ENCODE measurements at regions not wholly inside any gene's neighbourhood (a gene's known extent, or its start where the extent isn't known, plus 50 kb on each side); places are given as distances from the start of the nearest gene placed in this dataset.

DNA sequence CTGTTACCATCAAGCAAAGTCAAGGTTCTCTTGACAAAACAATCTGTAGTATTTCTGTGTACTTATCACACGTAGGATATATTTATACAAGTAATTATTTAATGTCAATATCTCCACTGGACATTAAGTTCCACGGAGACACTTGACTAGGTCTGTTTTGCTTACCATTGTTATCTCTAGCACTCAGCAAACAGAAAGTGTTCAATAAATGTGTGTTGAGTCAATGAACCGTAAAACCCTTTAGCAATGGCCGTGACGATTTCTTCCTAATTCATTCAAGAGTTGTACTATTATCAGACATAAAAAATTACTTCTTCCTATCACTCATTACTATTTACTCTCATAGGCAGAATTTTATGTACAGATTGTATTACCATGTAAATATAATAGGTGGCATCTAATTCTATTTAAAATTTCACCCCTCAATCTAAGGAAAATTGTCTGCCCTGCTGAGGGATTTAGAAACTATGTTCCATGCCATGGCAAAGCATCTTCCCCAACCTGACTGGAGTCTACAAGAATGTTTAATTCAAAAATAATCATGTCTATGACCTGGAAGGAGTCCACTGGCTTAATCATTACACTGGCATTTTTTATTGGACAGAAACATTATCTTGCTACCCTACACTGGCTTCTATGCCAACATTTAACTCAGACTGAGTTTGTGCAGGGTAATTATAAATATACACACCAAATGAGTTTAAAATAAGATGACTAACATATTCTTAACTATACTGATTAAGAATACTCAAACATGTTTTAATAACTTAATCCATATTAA lies 301.9 kb downstream of the ZEB2 start:
- ChIA-PET CTCF (no interaction called here), POLR2A (no interaction called here)
- no peak for DNase-seq (ENCODE audit: extremely low spot score)
- TF ChIP-seq, protein P1, sequence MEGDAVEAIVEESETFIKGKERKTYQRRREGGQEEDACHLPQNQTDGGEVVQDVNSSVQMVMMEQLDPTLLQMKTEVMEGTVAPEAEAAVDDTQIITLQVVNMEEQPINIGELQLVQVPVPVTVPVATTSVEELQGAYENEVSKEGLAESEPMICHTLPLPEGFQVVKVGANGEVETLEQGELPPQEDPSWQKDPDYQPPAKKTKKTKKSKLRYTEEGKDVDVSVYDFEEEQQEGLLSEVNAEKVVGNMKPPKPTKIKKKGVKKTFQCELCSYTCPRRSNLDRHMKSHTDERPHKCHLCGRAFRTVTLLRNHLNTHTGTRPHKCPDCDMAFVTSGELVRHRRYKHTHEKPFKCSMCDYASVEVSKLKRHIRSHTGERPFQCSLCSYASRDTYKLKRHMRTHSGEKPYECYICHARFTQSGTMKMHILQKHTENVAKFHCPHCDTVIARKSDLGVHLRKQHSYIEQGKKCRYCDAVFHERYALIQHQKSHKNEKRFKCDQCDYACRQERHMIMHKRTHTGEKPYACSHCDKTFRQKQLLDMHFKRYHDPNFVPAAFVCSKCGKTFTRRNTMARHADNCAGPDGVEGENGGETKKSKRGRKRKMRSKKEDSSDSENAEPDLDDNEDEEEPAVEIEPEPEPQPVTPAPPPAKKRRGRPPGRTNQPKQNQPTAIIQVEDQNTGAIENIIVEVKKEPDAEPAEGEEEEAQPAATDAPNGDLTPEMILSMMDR (IDR thresholded peaks at IDR 0.05; ENCODE audit: control extremely low read depth, extremely low read depth, low read depth, missing control alignments), result no peak

DNA sequence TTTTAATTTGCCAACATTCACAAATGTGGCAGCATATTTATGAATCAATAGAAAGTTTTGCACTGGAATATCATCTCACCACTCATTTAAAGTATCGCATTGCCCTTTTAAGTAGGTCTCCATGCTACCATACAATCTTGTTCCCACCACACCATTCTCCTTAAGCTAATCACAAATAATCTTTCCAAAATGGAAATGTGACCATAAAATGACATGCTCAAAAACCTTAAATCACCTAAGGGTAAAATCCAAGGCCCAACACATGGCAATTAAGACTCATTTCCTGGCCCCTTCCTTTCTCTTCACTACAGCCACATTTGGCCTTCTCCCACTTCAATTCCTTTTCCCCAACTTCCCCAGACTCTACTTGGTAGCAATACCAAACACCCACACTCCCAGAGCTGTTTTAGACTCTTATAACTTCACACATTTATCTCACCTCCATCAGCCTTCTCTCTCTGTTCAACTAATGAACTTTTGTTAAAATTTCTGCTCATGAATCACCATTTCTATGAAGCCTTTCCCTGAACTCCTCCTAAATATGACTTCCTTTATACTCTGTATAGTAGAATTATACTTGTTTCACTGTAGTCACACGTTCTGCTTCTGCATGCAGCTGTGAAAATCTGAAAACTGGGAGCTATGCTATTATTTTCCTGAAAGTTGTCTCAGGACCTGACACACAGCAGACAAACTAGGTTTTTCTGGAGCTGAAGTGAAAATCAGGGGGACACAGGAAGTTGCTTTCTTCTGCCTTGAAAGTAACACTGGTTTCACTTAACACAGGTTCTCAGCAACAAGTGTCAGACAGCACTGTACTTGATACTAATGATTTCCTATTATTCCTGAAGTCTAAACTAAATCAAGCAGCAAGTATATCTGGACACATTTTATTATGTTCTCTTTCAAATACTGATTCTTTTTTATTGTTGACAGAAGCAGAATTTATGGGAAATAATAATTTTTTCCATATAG lies 303.9 kb downstream of the ZEB2 start:
- ChIA-PET POLR2A (no interaction called here), CTCF (interaction anchor here (0.9 to 2.0 kb wide), 4 partner anchors 9 to 130 kb away, joined by 3 to 10 read pairs (median 6); no protein-coding TSS in a partner anchor)
- TF ChIP-seq, protein P1 (IDR thresholded peaks at IDR 0.05; ENCODE audit: control extremely low read depth, extremely low read depth, low read depth, missing control alignments), result no peak
- DNase-seq (ENCODE audit: extremely low spot score), result peak; percentile 32

DNA sequence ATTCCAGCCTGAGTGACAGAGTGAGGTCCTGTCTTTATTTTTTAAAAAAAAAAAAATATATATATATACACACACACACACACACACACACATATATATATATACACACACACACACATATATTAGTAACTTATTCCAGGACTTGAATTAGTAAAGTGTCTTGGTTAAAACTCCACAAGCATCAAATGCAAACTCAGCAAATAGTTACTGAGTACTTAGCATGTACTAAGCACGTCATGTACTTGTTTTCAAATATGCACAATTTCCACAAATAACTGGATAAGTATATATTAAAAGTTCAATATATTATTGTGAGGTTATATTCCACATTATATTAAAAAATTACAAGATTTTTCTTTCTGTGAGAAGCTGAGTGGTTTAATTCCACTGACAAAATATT lies 304.7 kb downstream of the ZEB2 start:
- POLR2A ChIA-PET, result no interaction called here
- DNase-seq (ENCODE audit: extremely low spot score), result no peak
- CTCF ChIA-PET, result interaction anchor here (0.8 to 2.0 kb wide), 5 partner anchors 10 to 368 kb away, joined by 3 to 10 read pairs (median 3); no protein-coding TSS in a partner anchor
- TF ChIP-seq, protein P1 (IDR thresholded peaks at IDR 0.05; ENCODE audit: control extremely low read depth, extremely low read depth, low read depth, missing control alignments), result no peak

DNA sequence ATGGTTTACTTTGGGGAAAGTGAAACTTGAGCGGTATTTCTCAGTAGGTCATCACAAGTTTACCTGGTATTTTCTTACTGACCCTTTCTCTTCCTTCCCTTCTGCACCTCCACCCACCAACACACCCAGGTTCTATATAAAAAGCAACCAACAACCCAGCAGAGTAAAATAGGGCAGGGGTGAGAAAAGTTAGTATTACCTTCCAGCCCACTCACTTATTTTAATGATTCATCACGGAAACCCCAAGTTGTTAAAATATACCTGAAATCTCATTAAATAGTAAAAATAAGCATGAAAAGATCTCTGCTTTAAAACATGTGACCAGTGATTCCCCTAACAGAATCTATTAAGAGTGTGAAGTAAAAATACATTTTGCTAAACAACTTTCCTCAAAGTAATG lies 306.1 kb downstream of the ZEB2 start:
- TF ChIP-seq, protein P1 (IDR thresholded peaks at IDR 0.05; ENCODE audit: control extremely low read depth, extremely low read depth, low read depth, missing control alignments), result no peak
- POLR2A ChIA-PET, result no interaction called here
- DNase-seq (ENCODE audit: extremely low spot score), result peak; percentile 60
- CTCF ChIA-PET, result interaction anchor here (1.3 kb wide), 1 partner anchor 12 kb away, joined by 4 read pairs; no protein-coding TSS in a partner anchor

DNA sequence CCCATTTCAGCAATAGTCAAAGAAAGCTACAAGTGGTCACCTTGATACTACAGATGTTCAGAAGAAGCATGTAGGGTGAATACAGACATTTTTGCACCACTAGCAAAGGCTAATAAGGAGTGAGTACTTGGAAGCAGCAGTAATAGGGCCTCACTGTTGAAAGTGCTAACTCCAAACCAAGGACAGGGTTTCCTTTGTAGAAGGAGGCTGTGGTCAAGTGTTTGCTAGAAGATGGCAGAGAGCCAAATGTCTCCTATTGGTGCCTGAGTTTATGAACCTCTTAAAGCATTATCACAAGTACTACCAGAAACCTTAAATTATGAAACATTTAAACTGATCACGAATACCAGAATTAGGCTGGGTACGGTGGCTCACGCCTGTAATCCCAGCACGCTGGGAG lies 308.1 kb downstream of the ZEB2 start:
- ChIA-PET POLR2A (no interaction called here), CTCF (interaction anchor here (1.2 to 3.4 kb wide), 3 partner anchors 9 to 31 kb away, joined by 3 to 15 read pairs (median 3); no protein-coding TSS in a partner anchor)
- no peak for DNase-seq (ENCODE audit: extremely low spot score)
- TF ChIP-seq, protein P1 (IDR thresholded peaks at IDR 0.05; ENCODE audit: control extremely low read depth, extremely low read depth, low read depth, missing control alignments), result no peak

DNA sequence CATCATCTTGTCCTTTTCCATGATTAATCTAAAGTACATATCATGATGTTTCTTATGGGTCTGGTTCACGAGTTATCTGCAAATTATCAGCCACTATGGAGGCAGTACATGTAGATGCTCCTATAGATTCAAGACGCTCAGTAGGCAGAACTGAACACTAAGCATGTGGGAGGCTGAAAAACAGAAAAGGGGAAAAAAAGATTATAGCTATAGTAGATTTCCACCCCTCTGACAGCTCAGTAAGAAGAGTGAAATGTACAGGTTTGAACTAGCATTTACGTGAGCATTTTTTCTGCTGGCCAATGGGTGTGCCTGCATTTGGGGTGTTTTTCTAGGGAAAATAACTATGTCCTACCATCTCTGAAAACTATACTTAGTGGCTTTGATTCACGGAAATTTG lies 308.9 kb downstream of the ZEB2 start:
- POLR2A ChIA-PET, result no interaction called here
- TF ChIP-seq, protein P1 (IDR thresholded peaks at IDR 0.05; ENCODE audit: control extremely low read depth, extremely low read depth, low read depth, missing control alignments), result no peak
- DNase-seq (ENCODE audit: extremely low spot score), result no peak
- CTCF ChIA-PET, result interaction anchor here (1.3 to 3.4 kb wide), 2 partner anchors 10 kb away, joined by 3 to 15 read pairs; no protein-coding TSS in a partner anchor
